GM19324 (cell line): ENCODE measurements at regions not wholly inside any gene's neighbourhood (a gene's known extent, or its start where the extent isn't known, plus 50 kb on each side); places are given as distances from the start of the nearest gene placed in this dataset.
"Not testable (repeated sequence)": the region's sequence is repeated elsewhere in the genome, so short reads cannot be mapped to it uniquely, and the experiment has no call there.

Experiments used
- ATAC-seq: cut with Tn5 transposase; IDR thresholded peaks from one replicate; pipeline ENCODE4 v1.9.1; 2021; ENCODE audit warnings: mild to moderate bottlenecking, moderate library complexity; ENCODE audit not compliant: unreplicated experiment, low FRiP score

DNA sequence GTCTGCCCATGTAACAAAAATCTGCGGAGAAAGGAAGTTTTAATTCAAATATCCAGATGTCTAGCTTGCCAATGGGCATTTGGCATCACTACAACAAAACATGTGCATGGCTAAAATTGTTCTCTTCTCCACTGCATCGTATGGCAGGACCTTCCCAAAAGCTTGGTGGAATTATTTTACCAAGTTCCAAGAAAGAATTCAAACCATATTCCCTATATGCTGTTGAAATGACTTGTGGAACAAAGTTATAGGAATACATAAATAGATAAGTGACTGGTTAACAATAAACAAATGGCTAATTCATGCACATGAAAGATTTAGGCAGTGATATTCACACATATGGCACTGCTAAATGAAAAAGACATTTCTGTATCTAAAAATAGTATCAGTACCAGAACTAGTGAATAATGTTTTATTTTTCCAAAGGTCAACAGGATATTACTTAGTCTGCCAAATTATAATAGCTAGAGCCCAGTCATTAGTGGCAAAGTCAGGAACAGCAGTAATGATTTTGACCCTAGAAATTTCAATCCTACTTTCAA is 425.4 kb upstream of the VRK2 start:
- no peak for ATAC-seq

DNA sequence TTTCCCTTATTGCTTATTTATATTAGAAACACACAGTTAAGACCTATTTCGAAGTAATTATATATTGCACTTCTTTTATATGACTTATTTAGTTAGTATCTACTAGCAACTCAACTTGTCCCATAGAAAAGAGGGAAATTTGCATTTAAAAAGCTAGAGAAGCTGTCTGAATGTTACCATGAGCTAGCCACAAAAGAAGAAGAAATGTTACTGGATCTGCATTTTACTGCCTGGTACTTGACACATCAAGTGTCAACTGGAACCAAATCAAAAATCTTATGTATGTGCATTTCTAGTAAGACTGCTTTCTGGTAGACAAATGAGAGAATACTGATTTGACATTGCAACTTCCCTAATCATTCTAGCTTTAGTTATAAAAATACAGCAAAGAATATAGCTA is 424.6 kb upstream of the VRK2 start:
- no peak for ATAC-seq

DNA sequence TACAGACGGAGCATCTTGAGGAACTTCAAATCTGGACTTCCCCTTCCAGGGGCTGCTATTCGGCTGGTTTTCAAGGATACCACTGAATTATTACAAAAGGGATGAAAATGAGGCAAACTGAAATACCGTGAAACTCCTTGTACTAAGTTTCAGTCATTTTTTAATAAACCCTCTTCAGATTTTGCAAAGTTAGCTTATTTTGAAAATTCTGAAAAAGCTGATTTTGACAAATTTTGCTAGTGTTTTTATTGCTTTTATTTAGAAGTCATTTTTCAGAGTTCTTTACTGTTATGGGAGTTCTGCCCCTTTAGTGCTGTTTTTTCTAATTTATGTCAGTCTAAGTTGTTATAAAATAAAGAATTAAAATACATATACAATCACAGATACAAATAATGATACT is 390.4 kb upstream of the VRK2 start:
- ATAC-seq: no peak

DNA sequence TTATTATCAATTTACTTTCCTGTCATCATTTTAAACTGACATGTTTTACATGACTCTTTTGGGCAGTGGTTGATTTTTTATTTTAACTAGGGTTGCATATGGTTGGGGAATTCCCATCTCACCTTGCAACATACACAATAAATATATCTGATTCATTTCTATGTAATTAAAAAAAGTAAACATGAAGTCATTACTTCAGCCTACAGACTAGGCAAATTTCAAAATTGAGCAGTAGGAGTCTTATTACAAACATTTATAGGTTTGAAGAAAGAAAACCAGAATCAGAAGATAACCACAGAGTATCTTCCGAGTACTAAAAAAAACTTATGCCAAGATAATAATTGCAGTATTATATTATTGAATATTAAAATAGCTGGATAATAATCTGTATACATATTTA is 377.0 kb upstream of the VRK2 start:
- no peak for ATAC-seq

DNA sequence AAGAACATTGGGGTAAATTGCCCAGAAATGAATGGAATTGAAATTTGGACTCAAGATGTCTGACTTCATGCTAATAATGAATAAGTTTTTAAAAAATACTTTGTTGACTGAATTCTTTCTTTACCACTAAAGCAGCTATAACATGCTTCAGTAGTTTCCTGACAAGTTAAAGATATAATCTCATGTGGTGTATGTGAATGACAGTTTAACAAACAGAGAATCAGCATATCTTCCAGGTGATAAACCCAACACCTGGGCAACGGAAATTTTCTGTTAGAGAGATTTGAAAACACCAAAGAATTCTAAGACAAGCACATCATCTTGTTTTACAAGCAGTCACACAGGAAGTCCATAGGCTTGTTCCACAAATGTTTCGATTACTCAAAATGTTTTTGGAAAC is 372.6 kb upstream of the VRK2 start:
- no peak for ATAC-seq

DNA sequence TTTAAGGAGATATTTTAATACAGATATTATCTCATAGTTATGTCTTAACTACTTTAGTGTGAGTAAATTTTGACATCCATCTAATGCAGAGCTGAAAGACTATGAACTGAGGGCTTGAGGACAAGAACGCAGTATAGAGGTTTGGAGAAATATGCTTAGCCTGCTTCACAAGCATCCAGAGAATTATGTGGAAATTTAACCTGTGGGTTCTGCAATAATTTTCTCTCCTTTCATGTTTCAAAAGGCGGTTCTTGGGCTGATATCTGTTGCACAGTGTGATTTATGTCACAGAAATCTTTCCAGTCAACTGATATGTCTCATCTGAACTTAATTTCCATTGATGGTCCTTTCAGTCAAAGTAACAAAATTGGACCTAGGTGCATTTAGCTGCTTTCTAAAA is 371.9 kb upstream of the VRK2 start:
- no peak for ATAC-seq

DNA sequence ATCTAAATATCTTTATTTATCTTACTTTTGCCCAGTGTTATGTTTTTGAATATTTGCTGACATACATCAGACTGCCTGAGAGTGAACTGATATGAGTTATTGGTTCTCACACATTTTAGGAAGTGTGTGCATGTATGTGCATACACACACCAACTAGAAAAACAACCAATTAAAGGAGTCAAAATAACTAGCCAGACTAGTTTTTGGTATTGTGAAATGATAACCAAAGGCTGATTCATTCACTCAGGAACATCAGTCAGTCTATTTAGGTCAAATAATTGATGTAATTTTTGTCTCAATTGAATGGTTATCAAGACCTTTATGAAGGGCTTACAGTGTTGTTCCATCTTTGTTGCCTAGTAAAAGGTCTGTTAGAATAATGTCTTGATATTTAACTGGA is 369.3 kb upstream of the VRK2 start:
- no peak for ATAC-seq

DNA sequence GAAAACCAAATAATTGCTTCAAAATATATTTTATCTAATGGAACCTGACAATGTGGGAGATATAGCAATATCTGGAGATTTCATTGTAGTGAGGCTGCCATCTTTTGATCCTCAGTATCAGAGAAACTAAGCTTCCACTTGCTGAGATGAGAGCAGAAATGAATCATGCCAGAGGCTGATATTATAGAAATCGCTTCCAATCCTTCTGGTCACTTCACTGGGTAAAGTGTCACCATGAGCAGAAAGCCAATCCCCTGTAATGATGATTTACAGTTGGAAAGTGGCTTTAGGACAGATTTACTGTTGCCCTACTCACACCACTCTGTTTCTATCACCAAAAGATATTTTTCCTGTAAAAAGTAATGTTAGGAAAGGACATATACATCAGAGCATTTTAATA is 365.0 kb upstream of the VRK2 start:
- ATAC-seq: no peak

DNA sequence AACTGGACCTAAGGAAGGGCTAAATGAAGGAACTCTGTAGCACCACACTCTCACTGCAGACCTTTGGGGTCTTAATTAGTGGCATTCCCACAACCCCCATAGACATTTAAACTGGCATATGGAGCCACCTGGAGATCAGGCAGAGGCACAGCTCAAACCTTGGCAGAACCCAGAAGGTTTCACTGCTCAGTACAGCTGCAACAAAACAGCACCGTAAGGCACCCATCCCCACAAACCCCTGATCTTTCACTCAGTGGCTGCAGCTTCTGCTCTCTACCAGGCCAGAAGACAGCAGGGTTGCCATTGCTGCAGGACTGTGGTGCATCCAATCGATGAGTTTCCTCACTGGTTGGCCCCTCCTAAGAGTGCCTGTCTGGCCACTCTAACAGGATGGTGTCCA is 361.6 kb upstream of the VRK2 start:
- ATAC-seq: no peak

DNA sequence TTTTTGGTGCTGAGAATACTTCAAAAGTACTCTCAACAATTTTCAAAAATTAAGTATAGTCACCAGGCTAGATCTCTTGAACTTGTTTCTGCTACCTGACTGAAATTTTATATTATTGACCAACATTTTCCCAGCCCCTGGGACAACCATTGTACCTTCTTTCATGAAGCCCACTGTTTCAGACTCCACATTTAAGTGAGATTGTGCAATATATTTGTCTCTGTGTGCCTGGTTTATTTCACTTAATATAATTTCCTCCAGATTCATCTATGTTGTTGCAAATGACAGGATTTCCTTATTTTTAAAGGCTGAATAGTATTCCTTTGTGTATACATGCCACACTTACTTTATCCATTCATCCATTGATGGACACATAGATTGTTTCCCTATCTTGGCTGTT is 354.2 kb upstream of the VRK2 start:
- no peak for ATAC-seq

DNA sequence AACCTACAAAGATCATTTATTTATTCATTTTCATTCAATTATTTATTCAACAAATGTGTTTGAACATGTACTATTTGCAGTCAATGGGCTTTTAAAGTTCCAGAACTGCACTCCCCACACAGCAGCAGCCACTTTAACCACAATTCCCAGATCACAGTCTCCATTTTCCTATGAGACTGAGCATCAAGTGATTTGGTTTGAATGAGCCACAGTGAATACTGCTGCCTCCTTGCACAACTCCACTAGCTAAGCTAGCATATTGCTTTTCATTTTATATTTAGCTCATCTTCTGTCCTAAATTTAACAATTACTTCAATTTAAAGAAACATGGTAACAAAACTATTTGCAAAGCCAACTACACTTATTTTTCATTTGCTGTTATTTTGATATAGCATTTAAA is 353.4 kb upstream of the VRK2 start:
- ATAC-seq: no peak

DNA sequence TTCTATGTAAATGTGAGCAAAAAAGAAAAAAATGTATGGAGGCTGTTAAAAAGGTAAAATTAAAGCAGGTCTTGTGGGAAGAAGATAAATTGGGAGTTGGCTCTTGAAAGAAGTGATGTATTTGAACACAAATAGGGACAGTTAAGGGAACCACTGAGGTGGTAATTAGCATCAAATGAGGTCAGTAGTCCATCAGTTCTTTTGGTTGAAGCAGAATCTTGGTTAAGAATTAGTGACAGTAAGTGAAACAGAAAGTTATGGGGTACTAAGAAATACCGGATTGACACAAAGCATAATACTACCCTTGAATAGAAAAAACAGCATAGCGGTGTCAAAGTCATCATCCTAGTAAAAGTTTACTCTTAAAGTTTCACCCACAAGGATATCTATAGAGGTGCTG is 352.6 kb upstream of the VRK2 start:
- no peak for ATAC-seq

DNA sequence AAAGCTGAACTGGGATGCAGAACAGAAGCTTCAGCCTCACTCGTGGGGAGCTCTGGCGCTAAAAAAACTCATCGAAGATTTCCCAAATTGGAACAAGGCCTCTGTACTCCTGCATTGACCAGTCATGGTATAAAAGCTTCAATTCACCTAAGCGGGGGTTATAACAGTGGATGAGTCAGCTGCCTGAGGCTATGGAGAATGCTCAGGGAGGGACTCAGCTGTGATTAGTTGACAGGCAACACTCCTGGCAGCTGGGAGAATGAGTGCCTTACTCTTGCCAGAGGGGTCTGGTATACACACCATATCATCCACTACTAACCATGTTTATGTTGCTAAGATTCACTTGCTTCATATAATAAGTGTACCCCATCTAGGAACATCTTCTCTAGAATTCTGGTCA is 350.6 kb upstream of the VRK2 start:
- ATAC-seq: no peak

DNA sequence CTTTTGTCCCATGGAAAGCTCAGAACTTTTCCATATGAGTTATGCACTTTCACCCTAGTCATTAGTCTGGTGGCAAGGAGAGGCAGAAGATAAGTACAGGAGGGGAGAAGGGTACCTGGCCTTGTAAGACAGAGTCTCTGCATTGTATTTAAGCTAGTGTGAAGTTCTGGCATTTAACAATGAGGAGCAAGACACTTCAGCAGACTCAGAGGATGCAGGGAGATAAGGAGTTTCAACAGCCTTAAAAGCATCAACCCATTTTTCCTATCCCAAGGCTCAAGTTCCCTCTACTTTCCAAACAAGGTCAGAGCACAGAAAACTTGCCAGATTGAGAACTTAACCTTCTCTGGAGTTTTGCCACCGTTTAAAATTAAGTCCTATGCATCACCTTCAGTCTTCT is 348.2 kb upstream of the VRK2 start:
- no peak for ATAC-seq

DNA sequence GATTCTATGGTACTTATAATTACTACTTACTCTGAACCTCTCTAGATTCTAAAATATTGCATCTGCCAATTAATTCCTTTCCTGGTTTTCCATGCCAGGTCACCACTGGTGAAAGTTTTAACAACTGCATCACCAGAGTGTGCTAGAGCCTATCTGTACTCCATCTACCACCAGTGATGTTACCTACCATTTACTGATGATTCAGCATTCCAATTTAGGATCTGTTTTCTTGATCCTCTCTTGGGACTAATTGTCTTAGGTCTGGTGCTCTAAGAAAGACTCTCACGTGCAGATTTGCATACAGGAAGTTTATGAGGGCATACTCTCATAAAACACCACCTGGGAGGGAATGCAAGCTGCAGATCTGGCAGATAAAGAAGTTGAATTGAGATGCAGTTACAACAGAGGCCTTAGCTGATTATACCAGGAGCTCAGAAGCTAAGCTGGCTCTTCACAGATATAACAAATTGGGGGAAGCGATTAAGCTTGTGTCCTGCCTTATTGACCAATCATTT is 347.6 kb upstream of the VRK2 start:
- ATAC-seq: no peak

DNA sequence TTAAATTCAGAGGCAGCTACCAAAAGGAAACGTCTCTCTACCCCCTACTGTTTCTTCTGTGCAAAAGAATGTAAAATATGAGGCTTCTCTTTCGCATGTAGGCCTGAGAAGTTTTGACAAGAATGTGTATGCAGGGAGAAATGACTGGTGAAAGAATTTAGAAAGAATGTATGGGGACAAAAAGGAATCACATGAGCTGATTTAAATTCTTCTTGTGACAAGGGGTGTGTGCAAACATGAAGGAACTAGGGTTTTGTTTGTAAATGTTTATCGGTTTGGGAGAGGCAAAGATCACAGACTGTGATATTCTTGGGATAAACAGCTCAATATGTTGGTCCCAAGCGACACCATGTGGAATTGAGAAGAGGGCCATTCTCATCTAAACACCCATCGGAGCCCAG is 345.2 kb upstream of the VRK2 start:
- no peak for ATAC-seq

DNA sequence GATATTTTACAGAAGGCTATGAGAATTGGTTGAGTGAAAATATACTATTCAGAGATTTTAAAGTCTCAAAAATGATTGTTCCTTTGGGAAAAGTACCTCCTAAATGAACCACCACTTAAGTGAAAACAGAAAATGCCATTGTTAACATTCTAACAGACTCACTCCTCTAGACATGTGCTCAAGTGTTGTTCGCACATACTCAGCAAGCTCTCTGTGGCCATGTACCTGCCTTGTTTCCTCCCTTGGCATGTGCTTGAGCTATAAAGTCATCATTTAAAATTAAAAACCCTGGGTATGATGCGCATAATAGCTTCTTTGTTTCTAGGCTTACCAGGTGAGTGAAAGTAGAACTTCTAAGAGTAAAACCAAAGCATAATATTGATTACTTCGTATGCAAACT is 343.2 kb upstream of the VRK2 start:
- ATAC-seq: no peak

DNA sequence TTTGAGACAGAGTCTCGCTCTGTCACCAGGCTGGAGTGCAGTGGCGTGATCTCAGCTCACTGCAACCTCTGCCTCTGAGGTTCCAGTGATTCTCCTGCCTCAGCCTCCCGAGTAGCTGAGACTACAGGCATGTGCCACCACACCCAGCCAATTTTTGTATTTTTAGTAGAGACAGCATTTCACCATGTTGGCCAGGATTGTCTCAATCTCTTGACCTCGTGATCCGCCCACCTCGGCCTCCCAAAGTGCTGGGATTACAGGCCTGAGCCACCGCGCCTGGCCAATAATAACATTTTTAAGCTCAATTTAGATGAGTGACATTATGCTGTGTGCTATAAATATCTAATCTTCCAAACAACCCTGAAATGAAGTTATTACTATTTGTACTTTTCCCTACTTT is 338.8 kb upstream of the VRK2 start:
- ATAC-seq: not testable (repeated sequence)

DNA sequence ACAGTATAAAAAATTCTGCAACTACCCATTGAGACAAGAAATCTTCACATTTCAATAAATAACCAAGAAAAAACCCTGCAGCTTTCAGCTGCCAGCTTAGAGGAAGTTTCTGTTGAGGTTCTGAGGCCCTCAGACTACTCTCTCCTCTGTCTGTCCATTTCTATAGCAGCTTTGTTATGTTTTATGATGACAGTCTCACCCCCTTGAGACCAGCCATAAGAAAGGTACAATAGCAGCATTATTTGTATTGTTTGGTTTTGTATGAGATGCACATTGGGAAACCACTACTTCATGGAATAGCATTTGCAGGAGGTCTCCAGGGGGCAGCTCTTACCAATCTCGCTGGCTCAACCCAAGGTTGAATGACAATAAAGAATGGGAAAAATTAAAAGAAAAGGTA is 334.6 kb upstream of the VRK2 start:
- no peak for ATAC-seq

DNA sequence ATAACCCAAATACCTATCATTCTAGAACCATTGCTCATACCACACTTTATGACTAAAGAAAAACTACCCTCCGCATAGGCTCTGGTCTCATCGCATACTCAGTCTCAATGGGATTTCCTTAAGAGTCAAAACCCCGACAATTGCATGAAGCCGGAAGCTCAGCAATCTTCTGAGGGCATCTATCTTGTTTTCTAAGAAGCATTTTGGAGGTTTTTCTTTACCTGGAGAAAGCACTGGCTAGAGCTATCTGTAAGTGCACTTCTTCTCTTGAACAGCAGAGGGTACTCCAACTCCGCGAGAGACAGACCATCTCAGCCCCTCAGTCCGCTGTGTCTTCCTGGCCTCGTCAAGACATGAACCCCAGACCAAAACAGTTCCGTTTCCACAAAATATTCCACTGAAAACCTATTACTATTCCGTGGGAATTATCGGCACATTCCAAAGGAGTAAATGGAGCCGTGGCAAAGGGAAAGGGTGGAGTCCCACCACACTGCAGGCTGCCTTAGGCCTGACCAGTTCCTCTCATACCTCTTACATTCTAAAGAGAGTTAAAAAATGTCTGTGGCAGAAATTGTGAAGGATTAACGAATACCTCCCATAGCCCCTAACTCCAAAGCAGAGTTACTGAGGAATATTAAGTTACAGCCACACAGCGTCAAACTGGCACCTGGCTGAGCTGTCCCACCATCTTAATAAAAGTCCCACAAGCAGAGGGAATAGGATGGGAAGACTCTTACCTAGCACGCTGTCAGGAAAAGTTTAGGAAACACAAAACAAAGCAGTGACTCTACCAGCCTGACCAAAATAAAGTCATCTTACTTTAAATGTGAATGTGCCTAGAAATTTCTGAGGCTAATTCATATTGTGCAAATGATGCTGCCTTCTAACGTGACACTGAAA is 325.6 kb upstream of the VRK2 start:
- peak; percentile 99 for ATAC-seq

DNA sequence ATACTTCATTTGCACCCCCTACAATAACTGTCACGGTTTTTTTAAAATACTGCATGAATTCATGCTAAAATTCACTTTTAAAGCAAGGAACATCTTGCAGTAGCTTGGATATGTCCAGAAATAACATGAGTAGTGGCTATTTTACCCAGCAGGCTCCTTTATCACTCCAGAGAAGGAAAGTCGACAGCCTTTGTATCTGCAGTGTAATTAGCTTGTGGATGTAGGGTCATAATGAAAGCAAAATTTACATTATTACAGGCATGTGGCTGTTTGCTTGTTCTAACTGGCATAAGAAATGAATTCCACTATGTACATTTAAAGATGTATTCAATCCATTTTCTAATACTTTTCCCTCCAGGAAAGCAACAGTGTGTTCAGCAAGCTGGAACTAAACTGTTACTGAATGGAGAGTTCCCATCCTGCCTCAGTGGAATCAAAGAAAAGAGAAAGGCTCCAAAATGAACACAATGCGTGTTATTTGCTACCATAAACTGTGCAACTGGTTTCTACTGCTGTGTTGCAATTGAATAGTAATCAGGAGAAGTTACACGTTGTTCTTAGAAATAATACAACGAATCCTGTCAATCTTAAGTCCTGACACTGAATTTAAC is 321.2 kb upstream of the VRK2 start:
- ATAC-seq: no peak

DNA sequence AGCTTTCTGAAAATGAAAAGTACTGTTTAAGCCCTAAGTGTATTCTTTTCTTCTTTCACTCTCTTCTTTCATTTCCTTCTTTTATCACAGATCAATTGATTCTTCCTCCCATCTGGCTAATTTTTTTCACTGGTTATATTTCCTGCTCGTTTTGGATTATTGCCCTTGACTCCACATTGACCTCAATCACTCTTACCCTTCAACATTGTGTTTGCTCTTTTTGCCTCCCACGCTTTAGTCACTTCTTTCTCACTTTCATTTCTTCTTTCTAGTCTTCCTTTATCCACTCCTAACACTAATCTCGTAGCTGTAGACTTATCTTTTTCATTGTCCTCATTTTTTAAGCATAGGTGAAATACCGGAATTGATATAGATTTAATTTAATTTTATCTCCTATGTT is 320.3 kb upstream of the VRK2 start:
- ATAC-seq: peak; percentile 51
